Activated naive CD8-positive, alpha-beta T cell treated with anti-CD3 and anti-CD28 coated beads for 36 hours (primary cell): ENCODE measurements at regions not wholly inside any gene's neighbourhood (a gene's known extent, or its start where the extent isn't known, plus 50 kb on each side); places are given as distances from the start of the nearest gene placed in this dataset.

Source experiments
- DNase-seq: peaks from one replicate; pipeline ENCODE4 v3.0.0; 2021
- H3K27ac Mint-ChIP-seq: one replicate; pipeline ENCODE4 v1.8.0; 2022; ENCODE audit warnings: mild to moderate bottlenecking, moderate library complexity, mixed read lengths
- H3K27me3 Mint-ChIP-seq: one replicate; pipeline ENCODE4 v1.8.0; 2022; ENCODE audit warnings: mild to moderate bottlenecking, mixed read lengths
- H3K36me3 Mint-ChIP-seq: one replicate; pipeline ENCODE4 v1.8.0; 2021; ENCODE audit warnings: mild to moderate bottlenecking, mixed read lengths
- H3K4me1 Mint-ChIP-seq: one replicate; pipeline ENCODE4 v1.8.0; 2021; ENCODE audit warnings: mixed read lengths
- H3K4me3 Mint-ChIP-seq: one replicate; pipeline ENCODE4 v1.8.0; 2022; ENCODE audit warnings: mild to moderate bottlenecking, moderate library complexity, mixed read lengths
- H3K9me3 Mint-ChIP-seq: one replicate; pipeline ENCODE4 v1.8.0; 2022; ENCODE audit warnings: mixed read lengths

DNA sequence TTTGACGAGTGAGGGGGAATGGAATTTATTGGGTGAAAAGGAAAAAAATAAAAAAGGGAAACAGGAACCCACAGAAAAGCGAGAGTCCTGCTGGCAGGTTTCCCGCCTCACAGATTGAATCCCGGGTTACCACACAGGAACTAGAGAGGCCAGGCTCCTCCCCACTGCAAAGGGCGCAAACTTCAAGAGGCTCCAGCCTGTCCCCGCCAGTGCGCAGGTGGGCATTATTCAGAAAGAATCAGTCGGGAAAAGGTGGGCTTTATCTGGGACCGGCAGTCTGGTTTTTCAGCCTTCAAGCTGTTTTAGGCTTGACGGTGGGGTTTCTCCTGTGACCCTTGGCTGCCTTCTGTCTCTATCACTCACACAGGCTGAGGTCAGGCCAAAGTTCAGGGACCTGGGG, 1496.8 kb downstream of the RPA4 start:
- no peaks in the 10 kb centered on the region for H3K27me3 Mint-ChIP-seq
- no peak for DNase-seq
- peaks cover 1% of the 10 kb centered on the region for H3K9me3 Mint-ChIP-seq
- H3K36me3 Mint-ChIP-seq = no peaks in the 10 kb centered on the region
- H3K4me3 Mint-ChIP-seq = no peak overlapping the region
- H3K4me1 Mint-ChIP-seq = no peaks in the 10 kb centered on the region
- H3K27ac Mint-ChIP-seq = no peak overlapping the region

DNA sequence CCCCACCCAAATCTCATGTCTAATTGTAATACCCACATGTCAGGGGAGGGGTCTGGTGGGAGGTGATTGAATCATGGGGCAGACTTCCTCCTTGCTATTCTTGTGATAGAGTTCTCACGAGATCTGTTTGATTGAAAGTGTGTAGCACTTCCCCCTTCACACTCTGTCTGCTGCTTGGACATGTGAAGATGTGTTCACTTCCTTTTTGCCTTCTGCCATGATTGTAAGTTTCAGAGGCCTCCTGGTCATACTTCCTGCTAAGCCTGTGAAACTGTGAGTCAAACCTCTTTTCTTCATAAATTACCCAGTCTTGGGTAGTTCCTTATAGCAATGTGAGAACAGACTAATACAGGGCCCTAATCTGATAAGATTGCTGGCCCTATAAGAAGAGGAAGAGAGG, 1514.8 kb downstream of the RPA4 start:
- no peaks in the 10 kb centered on the region for H3K27me3 Mint-ChIP-seq
- no peak overlapping the region for H3K4me3 Mint-ChIP-seq
- peaks cover 2% of the 10 kb centered on the region for H3K9me3 Mint-ChIP-seq
- H3K4me1 Mint-ChIP-seq = no peaks in the 10 kb centered on the region
- no peaks in the 10 kb centered on the region for H3K36me3 Mint-ChIP-seq
- no peak for DNase-seq
- H3K27ac Mint-ChIP-seq = no peak overlapping the region

DNA sequence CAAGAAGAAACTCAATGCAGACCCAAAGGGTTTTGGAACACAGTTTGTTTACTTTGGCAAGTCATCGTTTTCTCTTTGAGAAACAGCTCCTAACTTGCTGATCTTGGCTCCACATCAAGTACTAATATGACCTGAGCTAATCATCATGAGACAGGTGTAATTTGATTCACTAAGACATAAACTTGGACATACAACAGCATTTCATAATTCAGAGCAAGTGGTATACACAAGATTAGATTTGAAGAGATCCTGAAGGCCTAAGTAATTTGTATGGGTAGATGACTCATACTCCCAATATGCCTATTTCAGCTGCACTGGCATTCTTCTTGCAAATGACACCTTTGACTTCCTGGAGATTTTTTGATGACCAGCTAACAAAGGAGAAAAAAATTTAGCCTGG, 1521.7 kb downstream of the RPA4 start:
- Mint-ChIP-seq H3K4me1 (no peaks in the 10 kb centered on the region), H3K4me3 (no peak overlapping the region), H3K9me3 (no peaks in the 10 kb centered on the region), H3K36me3 (no peaks in the 10 kb centered on the region), H3K27me3 (no peaks in the 10 kb centered on the region), H3K27ac (no peak overlapping the region)
- no peak for DNase-seq

DNA sequence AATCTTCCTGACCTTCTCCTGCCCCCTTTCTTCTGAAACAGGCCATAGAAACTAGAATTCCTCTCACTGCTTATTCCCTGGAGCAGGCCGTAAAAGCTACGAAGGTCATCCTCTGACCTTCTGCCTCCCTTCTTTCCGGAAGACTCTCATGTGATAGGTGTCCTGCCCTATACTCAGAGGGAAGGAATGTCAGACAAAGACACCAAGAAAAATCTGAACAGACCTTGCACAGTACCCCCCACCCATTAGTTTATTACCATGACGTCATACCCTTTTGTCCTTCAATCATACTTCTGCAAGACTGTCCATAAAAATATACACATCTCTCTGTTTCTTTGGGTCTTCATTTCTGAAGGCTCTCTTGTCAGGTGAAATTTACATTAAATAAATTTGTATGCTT, 1523.9 kb downstream of the RPA4 start:
- no peak for DNase-seq
- Mint-ChIP-seq H3K27me3 (no peaks in the 10 kb centered on the region), H3K4me3 (no peak overlapping the region), H3K9me3 (no peaks in the 10 kb centered on the region), H3K4me1 (no peaks in the 10 kb centered on the region), H3K27ac (no peak overlapping the region), H3K36me3 (no peaks in the 10 kb centered on the region)

DNA sequence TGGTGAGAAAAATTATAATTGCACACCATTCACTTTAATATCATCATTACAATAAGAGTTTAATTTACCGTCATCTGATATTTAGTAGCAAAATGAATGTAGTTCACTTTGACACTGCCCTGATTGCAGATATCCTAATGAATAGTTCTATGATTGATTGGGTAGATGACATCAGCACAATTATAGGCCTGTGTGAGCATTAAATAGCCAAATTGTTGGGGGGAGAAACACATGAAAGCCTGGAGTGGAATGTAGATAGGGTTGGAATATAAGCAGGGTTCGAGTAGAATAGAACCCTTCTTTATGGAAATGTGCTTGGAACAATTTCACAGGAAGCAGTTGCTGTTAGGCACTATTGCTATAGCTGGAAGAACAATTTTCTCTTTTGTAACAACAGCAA, 1526.2 kb downstream of the RPA4 start:
- Mint-ChIP-seq H3K4me3 (no peak overlapping the region), H3K4me1 (no peaks in the 10 kb centered on the region), H3K27me3 (no peaks in the 10 kb centered on the region), H3K36me3 (no peaks in the 10 kb centered on the region), H3K9me3 (no peaks in the 10 kb centered on the region), H3K27ac (no peak overlapping the region)
- no peak for DNase-seq

DNA sequence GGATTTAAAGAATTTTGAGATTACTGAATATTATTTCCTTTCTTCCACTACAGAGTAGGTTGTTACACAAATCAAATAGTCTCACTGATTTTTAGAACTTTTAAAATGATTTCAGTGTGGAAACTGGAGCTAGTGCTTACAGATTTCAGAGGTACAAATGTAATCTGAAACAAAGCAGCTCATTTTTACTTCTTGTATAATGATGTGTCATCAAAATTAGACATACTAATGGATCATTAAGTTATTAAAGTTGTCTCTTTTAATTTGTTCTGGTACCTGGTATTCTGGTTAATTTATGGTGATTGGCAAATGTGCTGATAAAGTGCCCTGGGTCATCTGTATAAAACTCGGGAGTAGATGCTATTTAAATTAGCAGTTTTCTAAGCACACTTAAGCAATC, 1528.3 kb downstream of the RPA4 start:
- Mint-ChIP-seq H3K36me3 (no peaks in the 10 kb centered on the region), H3K27ac (no peak overlapping the region), H3K4me1 (no peaks in the 10 kb centered on the region), H3K4me3 (no peak overlapping the region), H3K9me3 (no peaks in the 10 kb centered on the region), H3K27me3 (no peaks in the 10 kb centered on the region)
- DNase-seq = no peak

DNA sequence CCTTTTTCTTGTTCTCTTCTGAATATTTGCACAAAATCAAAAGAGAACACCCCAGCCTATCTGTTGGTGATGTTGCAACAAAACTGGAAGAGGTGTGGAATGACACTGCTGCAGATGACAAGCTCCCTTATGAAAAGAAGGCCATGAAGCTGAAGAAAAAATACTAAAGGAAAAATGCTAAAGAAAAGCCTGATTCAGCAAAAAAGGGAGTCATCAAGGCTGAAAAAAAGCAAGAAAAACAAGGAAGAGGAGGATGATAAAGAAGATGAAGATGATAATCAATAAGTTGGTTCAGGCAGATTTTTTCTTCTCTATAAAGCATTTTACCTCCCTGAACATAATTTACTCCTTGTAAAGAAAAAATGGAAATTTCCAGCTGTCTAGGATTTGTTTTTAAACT, 1538.8 kb downstream of the RPA4 start:
- Mint-ChIP-seq H3K36me3 (no peaks in the 10 kb centered on the region), H3K27me3 (no peaks in the 10 kb centered on the region), H3K27ac (no peak overlapping the region), H3K9me3 (no peaks in the 10 kb centered on the region), H3K4me3 (no peak overlapping the region), H3K4me1 (no peaks in the 10 kb centered on the region)
- no peak for DNase-seq

DNA sequence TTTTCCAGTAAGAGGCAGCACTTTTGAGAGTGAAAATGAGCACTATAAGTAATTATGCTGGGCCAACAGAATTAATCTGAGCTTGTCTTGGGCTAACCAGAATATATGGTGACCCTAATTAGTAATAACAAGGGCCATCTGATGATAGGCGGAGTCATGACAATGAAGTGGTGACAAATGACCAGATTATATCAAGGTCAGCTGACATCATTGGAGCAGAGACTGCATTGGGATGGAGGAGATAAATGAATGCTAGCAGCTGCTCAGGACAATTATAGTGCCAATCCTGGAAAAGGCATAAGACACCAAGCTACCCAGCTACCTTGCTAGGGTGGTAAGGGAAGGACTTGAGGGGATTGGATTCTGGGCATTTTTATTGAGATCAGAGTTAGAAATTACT, 1548.7 kb downstream of the RPA4 start:
- Mint-ChIP-seq H3K27ac (no peak overlapping the region), H3K27me3 (no peaks in the 10 kb centered on the region), H3K9me3 (no peaks in the 10 kb centered on the region), H3K4me3 (no peak overlapping the region), H3K36me3 (no peaks in the 10 kb centered on the region), H3K4me1 (no peaks in the 10 kb centered on the region)
- DNase-seq = no peak

DNA sequence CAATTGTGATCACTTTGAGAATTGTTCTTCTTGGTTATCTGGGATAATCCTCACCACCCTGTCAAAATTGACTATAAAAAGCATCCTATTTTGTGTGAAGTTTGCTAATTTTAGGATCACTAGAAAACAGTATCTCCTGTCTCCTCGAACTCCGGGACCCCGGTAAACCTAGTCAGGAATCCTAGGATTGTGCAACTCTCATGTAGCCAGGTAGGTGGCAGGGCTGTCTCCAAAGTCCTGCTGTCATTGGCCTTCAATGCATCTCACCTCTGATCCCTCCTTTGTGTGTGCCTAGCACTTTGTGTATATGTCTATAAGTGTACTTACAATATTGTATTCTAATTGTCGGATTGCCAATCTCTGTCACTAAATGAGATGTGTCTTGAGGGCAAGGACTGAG, 1564.8 kb downstream of the RPA4 start:
- Mint-ChIP-seq H3K36me3 (no peaks in the 10 kb centered on the region), H3K27me3 (no peaks in the 10 kb centered on the region), H3K4me3 (no peak overlapping the region), H3K4me1 (no peaks in the 10 kb centered on the region), H3K9me3 (no peaks in the 10 kb centered on the region), H3K27ac (no peak overlapping the region)
- DNase-seq = no peak

DNA sequence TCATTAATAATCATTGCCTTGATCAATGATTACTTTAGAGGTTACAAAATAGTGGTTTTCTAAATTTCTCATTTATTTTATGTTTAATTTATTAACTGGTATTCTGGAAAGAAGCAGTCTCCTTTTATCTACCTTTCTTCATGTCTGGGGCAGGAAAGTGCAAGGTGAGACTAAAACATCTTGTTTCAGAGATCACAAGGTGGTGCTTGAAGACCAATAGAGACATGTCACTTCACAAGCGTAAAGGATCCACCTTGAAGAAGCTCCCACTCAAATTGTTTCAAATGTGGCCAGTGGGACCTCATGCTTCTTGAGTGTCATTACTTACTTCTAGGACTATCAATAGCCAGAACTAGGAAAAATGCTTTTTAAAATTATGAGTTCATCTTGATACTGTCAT, 1568.7 kb downstream of the RPA4 start:
- Mint-ChIP-seq H3K27me3 (no peaks in the 10 kb centered on the region), H3K4me1 (no peaks in the 10 kb centered on the region), H3K36me3 (no peaks in the 10 kb centered on the region), H3K4me3 (no peak overlapping the region), H3K27ac (no peak overlapping the region), H3K9me3 (no peaks in the 10 kb centered on the region)
- DNase-seq = no peak

DNA sequence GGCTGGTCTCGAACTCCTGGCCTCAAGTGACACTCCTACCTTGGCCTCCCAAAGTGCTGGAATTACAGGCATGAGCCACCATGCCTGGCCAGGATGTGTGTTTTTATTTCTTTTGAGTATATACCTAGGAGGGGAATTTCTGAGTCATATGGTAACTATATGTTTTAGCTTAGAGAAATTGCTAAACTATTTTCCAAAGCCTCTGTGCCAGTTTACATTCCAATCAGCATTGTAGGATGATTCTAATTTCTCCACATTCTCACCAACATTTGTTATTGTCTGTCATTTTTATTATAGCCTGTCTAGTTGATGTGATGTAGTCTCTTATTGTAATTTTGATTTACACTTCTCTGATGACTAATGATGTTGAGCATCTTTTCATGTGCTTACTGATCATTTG, 1576.0 kb downstream of the RPA4 start:
- no peak overlapping the region for H3K27ac Mint-ChIP-seq
- no peak overlapping the region for H3K4me3 Mint-ChIP-seq
- DNase-seq = no peak
- H3K27me3 Mint-ChIP-seq = no peaks in the 10 kb centered on the region
- no peaks in the 10 kb centered on the region for H3K9me3 Mint-ChIP-seq
- H3K36me3 Mint-ChIP-seq = no peaks in the 10 kb centered on the region
- H3K4me1 Mint-ChIP-seq = no peaks in the 10 kb centered on the region

DNA sequence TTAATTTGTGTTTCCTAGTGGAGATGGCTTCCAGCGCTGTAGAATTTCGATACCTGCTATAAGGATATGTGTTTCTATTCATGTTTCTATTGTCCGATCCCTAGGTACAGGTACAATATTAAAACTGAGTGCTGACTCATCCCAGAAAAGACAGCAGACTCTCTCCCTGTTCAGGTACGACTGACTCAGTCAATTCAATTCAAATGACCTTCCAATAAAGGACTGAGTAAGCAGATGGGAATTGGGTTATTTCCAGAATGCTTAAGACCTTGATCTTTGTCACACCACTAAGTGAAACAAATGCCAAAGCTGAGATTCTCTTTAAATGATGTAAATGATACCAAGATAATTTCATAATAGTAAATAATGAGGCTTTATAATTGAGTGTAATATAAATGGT, 1596.9 kb downstream of the RPA4 start:
- Mint-ChIP-seq H3K27me3 (no peaks in the 10 kb centered on the region), H3K4me3 (no peak overlapping the region), H3K36me3 (no peaks in the 10 kb centered on the region), H3K27ac (no peak overlapping the region), H3K4me1 (no peaks in the 10 kb centered on the region), H3K9me3 (peaks cover 1% of the 10 kb centered on the region)
- no peak for DNase-seq

DNA sequence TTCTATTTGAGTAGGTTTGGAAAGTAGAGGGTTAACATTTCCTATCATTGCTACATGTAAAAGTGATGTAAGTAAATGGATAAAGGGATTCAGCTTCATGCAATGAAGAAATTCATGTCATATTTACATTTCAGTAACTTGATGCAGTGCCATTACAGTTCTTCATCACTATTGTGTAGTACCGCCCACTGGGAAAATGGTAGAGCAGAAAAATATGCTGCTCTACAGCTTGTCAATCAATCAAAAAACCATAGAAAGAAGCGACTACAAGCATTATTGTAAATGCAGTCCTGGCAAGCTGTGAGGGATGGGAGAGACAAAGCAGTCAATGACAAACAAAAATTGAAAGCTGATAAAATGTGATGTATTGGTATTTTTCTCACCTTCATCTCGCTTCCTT, 1597.9 kb downstream of the RPA4 start:
- Mint-ChIP-seq H3K4me3 (no peak overlapping the region), H3K9me3 (peaks cover 1% of the 10 kb centered on the region), H3K36me3 (no peaks in the 10 kb centered on the region), H3K27ac (no peak overlapping the region), H3K27me3 (no peaks in the 10 kb centered on the region), H3K4me1 (no peaks in the 10 kb centered on the region)
- DNase-seq = no peak

DNA sequence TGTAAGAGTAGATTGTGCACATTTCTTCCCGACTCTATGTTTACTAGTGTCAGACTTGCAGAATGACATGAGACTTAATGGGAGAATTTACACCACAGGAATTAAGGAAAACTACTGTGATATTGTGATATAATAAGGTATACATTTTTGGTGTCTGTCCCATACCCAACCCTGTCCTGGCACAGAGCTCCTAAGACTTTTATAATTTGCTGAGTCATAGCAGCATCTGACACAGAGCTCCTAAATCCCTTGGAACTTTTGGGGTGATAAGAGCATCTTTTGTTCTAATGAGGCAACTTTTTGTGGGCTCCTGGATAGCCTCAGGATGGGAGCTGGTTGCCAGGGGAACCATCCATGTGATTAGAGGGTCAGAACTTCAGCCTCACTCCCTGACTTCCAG, 1607.0 kb downstream of the RPA4 start:
- Mint-ChIP-seq H3K9me3 (peaks cover 1% of the 10 kb centered on the region), H3K36me3 (no peaks in the 10 kb centered on the region), H3K4me1 (no peaks in the 10 kb centered on the region), H3K27me3 (no peaks in the 10 kb centered on the region), H3K27ac (no peak overlapping the region), H3K4me3 (no peak overlapping the region)
- DNase-seq = no peak

DNA sequence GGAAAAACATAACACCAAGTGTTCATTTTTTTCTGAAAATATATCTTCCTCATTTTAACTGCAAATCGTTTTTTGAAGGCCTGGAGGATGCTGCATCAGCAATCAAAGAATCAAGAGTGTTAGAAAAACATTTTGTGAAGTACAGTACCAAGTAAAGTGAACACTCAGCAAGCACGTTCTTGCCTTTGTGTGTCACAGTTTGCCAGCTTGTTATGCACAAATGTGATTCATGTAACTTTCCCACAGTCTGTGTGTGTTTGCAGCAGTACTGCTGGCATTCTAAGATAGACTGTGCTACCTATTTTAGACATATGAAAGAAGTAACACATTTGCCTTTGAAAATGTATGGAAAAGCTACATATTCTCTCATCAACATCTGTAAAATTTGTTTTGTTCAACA, 1617.7 kb downstream of the RPA4 start:
- no peaks in the 10 kb centered on the region for H3K27me3 Mint-ChIP-seq
- H3K9me3 Mint-ChIP-seq = no peaks in the 10 kb centered on the region
- H3K36me3 Mint-ChIP-seq = no peaks in the 10 kb centered on the region
- no peaks in the 10 kb centered on the region for H3K4me1 Mint-ChIP-seq
- H3K27ac Mint-ChIP-seq = no peak overlapping the region
- no peak overlapping the region for H3K4me3 Mint-ChIP-seq
- no peak for DNase-seq

DNA sequence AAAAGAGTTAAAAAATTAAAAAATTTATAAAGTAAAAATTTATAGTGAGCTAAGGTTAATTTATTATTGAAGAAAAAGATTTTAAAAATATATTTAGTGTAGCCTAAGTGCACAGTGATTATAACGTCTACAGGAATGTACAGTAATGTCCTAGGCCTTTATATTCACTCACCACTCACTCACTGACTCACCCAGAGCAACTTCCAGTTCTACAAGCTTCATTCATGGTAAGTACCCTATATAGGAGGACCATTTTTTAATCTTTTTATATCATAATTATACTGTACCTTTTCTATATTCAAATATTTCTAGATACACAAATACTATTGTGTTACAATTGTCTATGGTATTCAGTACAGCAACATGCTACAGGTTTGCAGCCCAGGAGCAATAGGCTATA, 1623.2 kb downstream of the RPA4 start:
- no peak overlapping the region for H3K4me3 Mint-ChIP-seq
- H3K27me3 Mint-ChIP-seq = no peaks in the 10 kb centered on the region
- no peak overlapping the region for H3K27ac Mint-ChIP-seq
- H3K9me3 Mint-ChIP-seq = no peaks in the 10 kb centered on the region
- H3K4me1 Mint-ChIP-seq = no peaks in the 10 kb centered on the region
- no peak for DNase-seq
- no peaks in the 10 kb centered on the region for H3K36me3 Mint-ChIP-seq

DNA sequence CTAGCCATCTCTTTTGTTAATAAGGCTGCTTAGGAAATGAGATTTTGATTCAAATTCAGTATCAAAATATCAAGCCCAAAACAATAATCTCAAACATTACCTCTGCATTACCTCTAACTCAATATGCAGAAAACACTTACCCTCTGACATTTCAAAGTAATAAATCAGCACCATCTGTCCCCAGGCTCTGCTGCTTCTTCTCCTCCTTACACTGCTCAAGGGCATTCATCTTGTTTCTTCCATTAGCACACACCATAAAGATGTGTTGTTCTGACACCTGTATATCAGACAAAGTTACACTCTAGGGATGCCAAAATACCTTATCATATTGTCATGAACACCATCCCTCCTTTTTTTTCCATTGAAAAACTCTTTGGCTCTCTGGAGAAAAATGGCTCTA, 1630.3 kb downstream of the RPA4 start:
- no peak for DNase-seq
- H3K4me3 Mint-ChIP-seq = no peak overlapping the region
- no peak overlapping the region for H3K27ac Mint-ChIP-seq
- H3K36me3 Mint-ChIP-seq = no peaks in the 10 kb centered on the region
- H3K9me3 Mint-ChIP-seq = no peaks in the 10 kb centered on the region
- no peaks in the 10 kb centered on the region for H3K4me1 Mint-ChIP-seq
- H3K27me3 Mint-ChIP-seq = no peaks in the 10 kb centered on the region
